Stimulated activated CD8-positive, alpha-beta memory T cell treated with anti-CD3 and anti-CD28 coated beads, Interleukin-7, amount 100 ng/mL, for 4 hours (primary cell): ENCODE measurements at regions not wholly inside any gene's neighbourhood (a gene's known extent, or its start where the extent isn't known, plus 50 kb on each side); places are given as distances from the start of the nearest gene placed in this dataset.

Experiments
- DNase-seq, 2 donors: peaks; one replicate each; pipeline ENCODE4 v3.0.0-alpha.2; 2020; ENCODE audit warnings: low read depth in 2 of 2

GRCh38 chr2:67709835-67710234, 312.7 kb downstream of the ETAA1 start:
- DNase-seq, result no peak

GRCh38 chr2:67712484-67712883, 315.4 kb downstream of the ETAA1 start:
- DNase-seq, result no peak

DNA sequence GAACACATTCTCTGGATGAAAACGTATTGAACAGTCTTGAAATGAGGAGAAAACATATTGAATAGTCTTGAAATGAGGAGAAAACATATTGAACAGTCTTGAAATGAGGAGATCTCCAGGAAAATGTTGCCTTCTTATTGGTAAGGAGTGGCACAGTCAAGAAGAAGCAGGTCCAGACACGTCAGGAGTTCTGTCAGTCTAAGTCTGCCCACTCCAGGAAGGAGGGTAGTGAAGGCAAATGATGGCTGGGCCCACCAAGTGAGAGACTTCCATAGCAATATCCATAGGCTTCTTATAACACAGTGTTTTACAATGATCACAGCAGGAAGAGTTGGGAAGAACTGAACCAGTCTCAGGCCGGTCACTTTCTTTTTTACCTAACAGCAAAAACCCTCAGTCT, 316.2 kb downstream of the ETAA1 start:
- no peak for DNase-seq

DNA sequence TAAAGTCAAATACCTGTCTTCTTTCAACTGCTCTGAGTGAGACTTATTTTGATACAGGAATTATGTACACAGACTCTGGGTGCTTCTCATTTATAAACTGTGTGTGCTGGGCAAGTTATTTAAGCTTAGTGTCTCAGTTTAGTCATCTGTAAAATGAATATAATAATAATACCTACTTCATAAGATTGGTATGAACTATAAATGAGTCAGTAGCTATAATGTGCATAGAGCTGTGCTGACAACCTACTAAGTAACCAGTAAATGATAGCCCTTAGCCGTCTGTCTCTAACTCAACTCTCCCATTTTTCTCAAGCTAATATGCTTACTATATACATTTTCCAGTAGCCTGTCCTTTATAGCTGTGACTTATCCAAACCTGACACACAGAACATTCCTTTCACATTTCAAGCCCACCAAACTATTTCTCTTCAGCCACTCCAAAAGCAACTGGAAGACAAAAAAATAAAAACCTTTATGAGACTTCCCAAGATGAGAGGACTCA, 319.8 kb downstream of the ETAA1 start:
- no peak for DNase-seq

DNA sequence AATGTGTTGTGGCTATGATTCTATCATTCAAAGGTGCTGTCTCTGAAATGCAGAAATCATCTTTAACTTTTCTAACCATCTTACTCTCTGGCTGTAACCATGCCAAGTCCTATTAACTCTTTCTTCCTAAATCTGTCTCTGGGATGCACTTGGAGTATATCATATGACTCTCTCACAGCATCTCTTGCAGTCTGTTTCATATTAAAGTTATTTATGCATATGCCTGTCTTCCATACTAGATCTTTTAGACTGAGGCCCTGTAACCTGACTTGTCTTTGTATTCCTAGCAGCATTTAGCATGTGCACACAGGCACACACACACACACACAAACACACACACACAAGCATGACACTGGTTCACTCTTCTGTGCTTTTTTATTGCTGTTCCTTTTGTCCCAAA, 320.6 kb downstream of the ETAA1 start:
- no peak for DNase-seq

- DNase-seq, result no peak
These were observed 322.2 kb downstream of the ETAA1 start for GRCh38 chr2:67719351-67719750.

GRCh38 chr2:67721516-67721915, 324.4 kb downstream of the ETAA1 start:
- no peak for DNase-seq

DNA sequence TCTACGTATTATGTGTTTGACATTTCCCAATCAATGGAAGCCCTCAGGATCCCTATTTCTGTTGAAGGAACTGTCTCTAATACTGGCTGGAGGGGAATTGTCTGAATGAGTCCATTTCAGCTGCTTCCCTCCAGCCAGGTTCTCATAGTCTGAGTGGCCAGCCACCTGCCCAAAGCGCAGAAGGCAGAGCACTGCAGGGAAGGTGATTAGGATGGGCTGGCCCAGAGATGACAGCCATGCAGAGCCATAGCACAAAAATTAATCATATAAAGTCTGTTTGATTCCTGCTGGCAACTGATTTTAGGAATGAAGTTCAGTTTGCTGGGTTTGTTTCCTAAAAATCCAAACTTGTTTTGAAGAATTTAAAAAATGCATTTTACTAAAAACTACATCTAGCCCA, 327.1 kb downstream of the ETAA1 start:
- no peak for DNase-seq

GRCh38 chr2:67725731-67726130, 328.6 kb downstream of the ETAA1 start:
- no peak for DNase-seq

GRCh38 chr2:67726416-67726815, 329.3 kb downstream of the ETAA1 start:
- DNase-seq, result no peak

DNA sequence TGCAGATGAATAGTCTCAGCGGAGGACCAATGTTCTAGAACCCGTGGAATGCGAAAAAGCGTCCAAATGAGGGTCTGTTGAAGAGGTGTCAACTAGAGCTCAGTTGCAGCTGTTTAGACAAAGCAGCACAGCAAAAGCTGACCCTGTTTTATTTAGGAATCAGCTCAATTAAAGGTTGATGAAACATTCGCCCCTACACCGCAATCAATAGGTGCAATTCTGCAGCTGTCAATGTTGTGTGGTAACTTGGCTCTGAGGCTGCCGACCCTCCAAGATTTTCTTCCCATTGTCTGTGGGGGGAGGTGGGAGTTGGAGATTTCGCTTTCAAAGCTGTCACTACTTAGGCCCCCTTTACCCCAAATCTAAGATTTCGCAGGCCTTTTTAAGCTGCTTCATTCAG, 330.0 kb downstream of the ETAA1 start:
- no peak for DNase-seq

- DNase-seq, result no peak
These were observed 330.5 kb downstream of the ETAA1 start for GRCh38 chr2:67727623-67728022.

DNA sequence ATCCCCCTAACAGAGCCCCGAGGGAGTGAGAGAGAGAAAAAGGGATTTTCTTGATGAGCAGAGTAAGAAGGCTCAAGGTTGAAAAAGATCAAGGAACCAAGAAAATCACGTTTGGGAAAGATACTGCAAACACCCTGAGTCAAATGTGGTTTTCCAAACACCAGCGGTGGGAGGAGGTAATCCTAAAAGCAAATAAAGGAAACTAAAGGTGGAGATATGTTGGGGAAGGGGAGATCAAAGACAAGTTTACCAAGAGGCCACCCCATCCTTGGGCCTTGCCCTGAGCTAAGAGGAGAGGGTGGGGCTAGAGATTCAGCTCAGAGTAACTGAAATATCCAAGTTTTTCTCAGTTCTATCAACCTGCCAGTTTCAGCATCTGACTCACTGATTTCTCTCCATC, 332.3 kb downstream of the ETAA1 start:
- DNase-seq, result no peak

DNA sequence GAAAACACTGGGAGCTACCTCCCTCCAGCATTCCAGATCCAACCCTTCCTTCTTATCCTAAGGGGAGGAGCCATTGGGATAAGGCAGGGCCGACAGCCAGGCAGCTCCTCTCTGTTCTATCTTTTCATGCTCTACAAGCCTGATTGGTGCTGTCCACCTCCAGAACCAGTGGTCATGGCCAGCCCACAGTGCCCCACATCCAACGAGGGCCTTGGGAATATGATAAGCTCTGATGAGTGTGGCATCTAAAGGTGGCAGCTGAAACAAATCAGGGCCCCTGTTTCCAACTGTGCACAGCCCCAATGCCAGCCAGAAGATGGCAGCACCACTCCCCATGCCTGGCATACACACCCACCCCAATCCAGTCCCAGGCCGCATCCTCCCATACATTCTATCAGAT, 329.3 kb downstream of the C1D start:
- no peak for DNase-seq

- no peak for DNase-seq
These were observed 310.6 kb downstream of the C1D start for GRCh38 chr2:67752199-67752598.

GRCh38 chr2:67752969-67753368, 309.8 kb downstream of the C1D start:
- no peak for DNase-seq

GRCh38 chr2:67755156-67755882, 307.5 kb downstream of the C1D start:
- DNase-seq, result no peak

DNA sequence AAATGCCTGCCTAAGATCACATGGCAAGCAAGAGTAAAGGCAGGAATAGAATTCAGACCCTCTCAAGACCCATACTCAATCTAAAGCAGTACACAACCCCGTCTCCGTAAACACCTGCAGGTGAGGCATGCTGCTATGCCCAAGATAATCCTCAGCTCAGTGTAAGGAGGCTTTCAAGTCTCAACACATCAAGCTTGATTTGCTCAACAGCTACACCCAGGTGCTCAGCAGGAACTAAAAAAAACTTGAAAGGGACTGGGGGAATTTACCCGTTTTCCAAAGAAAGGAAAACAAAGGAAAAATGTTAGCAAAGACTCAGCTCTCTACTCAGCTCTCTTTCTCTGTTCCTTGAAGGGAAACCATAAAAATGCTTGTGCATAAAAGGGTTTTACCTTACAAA, 301.8 kb downstream of the C1D start:
- no peak for DNase-seq

- DNase-seq, result no peak
These were observed 291.4 kb downstream of the C1D start for GRCh38 chr2:67771380-67771779.

DNA sequence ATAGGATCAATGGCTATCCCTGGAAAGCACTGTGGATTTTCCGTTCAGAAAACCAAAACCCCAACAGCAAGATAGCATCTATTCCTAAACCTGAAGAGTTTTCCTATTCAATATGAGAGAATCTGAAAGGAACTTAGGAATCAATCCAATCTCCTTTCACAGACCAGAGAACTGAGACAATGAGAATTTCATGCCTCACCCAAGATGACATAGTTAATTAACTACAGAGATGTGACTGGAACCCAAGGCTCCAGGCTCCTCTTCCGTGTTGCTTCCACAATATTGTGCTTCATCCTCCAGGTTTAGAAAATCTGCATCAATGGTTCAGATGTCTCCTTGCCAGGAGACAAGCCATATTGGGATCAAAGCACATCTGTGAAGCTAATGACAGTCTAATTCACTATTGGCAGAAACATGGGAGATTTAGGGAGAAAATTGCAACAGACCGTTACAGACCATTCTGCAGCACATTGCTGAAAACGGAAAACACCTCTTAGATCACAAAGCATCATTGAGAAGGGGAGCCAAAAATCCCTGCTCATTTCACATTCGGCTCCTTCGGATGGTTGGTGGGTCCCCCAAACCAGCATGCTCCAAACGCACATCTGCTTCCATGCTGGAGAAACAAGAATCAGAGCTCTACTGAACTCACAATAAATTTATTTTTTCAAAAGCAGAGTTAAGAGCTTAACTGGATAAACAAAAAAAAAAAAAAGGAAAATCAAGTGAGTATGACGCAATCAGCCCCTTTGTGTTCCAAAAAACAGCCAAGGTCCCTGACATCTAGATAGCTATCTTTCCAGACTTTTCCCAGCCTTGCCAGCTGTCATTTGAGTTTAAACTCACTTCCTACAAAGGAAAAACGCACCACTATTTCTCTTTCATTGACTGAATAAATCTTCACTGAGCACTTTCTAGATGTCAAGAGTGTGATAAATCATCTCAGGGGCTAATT, 290.3 kb downstream of the C1D start:
- no peak for DNase-seq

DNA sequence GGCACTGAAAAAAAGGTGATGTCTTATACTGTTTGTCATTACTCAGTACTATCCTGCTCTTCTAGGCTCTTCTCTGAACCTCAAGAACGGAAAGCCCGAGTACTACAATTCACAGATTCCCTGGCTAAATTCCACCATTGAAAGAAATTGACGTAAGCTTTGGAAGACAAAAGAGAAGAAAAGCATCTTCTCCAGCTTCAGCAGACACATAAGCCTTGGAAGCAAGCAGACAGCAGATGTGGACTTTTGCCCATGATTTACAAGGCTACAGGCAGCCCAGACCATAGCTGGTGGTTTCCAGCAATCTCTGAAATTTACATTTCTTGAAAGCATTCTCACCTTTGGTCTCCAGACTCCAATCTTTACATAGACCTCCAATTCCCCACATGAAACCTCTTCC, 289.0 kb downstream of the C1D start:
- no peak for DNase-seq

GRCh38 chr2:67776276-67776675, 286.5 kb downstream of the C1D start:
- DNase-seq, result no peak

- no peak for DNase-seq
These were observed 285.8 kb downstream of the C1D start for GRCh38 chr2:67777010-67777409.
